Inflammatory macrophage treated with lipopolysaccharide for 4 hours (primary cell): ENCODE measurements at regions not wholly inside any gene's neighbourhood (a gene's known extent, or its start where the extent isn't known, plus 50 kb on each side); places are given as distances from the start of the nearest gene placed in this dataset.
A peak's percentile ranks its signal among the peaks of the same experiment; 100 is the strongest.
"Not testable (repeated sequence)": the region's sequence is repeated elsewhere in the genome, so short reads cannot be mapped to it uniquely, and the experiment has no call there.

Experiments
- DNase-seq: peaks from one replicate; pipeline ENCODE4 v3.0.0-alpha.2; 2020

DNA sequence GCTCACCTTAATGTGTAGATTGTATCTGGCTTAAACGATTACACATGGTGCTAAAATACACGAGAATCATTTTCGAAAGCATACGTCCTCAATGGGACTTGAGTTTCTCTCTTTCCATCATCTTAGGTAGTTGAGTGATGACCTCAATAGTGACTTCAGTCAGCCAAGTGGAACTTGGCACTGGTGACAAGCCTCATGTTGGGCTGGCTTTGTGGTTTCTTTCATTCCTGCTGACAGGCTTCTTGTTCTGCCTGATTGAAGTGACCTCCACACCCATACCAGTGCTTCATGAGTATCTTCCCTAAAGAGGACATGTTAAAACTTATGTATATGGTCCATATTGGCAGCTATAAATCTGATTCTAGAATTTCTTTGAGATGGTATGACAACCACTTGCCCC, 159.1 kb upstream of the WDR1 start:
- DNase-seq = no peak

DNA sequence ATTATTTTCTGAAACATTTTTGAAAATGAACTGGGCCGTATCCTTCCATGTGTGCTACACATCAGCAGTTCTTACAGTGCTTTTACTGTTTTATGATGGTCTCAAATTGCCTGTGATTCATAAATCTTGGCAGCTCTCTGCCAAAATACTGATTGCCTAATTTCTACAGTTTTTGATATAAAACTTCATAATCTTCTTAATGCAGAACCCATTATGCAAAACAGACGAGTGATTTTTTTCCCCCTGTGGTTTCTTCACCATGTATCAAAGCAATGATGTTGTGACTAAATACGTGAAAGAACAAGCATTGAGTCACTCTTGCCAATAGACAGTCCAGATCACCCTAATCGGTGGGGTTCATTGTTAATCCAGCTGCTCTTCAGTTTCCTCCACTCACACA, 156.4 kb upstream of the WDR1 start:
- no peak for DNase-seq

DNA sequence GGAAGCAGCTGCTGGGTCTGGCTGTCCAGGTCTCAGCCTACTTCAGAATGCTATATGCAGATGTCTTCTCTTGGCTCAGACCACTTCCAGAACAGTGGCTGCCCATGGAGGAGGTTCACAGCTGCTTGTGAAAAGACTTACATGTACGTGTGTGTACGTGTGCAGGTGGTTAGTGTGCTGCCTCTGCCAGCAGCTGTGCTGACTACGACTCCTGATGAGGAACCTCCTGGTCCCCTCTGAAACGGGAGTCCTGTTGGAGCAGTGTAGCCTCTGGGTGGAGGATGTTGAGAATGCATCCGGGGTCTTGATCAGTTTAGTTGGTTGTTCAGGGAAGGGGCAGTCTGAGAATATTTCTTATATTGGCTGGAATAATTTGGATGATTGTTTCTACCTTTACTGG, 155.9 kb upstream of the WDR1 start:
- no peak for DNase-seq

DNA sequence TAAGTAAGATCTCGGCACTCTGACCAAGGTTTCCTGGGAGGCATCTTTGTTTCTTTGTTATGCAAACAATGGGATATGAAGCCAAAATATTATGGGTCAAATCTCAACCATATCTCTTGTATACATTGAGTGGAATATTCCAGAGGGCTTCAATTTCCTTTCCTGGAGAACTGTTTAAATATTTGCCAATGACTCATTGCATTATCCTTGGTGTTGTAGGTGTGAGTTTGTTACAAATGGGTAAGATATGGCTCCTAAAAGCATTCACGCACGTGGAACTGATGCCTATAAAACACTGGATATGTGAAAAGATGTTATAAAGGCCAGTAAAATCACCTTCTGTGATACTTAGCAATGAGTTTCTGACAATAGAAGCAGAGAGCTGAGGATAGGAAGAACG, 150.5 kb upstream of the WDR1 start:
- no peak for DNase-seq

DNA sequence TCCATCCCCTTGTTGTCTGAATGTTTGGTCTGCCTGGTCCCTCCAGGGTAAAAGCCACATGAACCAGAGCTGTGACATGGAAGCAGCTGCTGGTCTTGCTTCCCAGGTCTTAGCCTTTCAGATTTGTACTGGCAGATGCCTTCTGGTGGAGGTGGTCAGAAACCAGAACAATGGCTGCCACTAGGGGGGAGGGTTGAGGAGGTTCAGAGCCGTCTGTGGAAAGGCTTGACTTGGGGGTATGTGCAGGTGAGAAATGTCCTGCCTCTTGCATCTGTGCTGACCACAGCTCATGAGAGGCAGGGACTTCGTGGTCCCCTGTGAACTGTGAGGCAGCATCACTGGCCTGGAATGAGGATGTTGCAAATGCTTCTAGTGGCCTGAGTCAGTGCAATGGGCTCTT, 144.2 kb upstream of the WDR1 start:
- DNase-seq = no peak

DNA sequence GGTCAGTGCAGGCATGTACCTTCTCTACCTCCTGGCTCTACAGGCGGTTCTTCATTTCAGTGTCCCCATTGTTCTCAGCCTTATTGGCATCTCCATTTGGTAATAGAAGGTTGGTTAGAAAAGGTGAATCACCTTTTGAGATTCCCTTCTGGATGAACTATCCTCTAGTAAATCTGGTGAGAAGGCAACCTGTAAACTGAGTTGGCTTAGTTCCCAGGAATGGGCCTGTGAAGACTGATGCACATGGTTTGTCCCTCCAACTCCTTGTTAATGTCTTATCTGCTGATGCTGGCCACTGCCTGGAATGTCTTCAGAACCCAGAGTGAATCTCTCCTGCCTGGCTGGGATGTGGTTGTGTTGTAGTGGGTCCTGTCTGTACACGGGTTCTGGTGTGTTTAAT, 143.4 kb upstream of the WDR1 start:
- no peak for DNase-seq

DNA sequence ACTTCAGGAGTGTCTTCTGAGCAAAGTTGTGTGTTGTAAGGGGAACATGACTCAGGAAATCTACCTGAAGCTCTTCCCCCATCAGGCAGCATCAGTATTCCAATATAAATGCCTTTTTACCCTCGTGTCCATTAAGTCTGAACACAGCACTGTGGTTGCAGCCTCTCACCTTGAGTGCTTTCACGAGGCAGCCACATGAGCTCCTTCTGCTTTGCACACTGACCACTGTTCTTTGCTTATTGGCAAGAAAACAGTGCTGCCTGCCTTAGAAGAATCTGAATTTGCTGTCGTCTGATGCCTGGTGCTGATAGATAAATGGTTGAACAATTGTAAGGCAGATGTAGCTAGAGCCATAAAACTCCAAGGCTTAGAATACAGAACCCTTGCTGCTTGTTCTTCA, 139.6 kb upstream of the WDR1 start:
- no peak for DNase-seq

DNA sequence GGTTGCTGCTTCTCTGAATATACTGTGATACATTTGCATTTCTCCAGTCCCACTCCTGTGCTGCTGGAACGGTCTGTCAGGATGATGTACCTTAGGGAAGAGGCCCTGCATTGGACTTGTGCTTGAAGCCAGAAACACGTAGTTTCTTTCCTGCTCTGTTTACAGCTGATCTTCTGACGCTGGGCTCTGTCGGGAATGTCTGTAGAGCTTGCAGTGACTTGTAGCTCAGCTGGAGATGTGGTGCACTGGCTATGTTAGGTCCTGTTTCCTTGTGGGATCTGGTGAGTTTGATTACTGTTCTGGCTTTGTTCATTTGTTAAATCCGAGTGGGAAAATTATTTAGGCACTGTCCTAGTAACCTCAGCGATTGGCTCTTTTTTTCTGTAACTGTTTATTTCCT, 137.2 kb upstream of the WDR1 start:
- DNase-seq = no peak

DNA sequence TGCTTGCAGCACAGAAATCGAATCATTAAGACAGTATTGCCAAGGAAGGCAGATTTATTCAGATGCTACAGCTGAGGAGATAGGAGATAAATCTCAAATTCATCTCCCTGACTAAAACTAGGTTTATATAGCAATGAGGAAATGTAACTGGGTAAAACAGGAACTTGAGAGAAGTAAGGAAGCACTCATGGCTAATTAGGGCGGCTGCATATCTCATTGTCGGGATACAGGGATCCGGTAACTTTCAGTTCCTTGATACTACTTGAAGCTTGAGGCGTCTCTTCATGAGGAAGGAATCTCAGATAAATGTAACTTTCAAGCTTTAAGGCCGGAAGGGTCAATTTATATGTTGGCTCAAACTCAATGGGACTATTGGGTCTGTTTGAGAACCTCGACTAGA, 129.2 kb upstream of the WDR1 start:
- DNase-seq = peak; percentile 35

DNA sequence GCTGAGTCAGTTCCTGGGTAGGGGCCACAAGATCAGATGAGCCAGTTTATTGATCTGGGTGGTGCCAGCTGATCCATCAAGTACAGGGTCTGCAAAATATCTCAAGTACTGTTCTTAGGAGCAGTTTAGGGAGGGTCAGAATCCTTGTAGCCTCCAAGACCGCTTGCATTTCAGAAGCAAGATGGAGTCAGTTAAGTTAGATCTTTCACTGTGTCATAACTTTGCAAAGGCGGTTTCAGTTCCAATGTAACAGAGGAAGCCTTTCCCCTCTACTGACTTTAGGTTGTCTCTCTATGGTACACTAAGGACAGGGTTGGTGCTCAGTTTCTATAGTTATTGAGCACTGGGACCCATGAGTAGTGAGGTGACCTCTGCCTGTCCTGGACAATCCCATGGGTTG, 127.3 kb upstream of the WDR1 start:
- no peak for DNase-seq

DNA sequence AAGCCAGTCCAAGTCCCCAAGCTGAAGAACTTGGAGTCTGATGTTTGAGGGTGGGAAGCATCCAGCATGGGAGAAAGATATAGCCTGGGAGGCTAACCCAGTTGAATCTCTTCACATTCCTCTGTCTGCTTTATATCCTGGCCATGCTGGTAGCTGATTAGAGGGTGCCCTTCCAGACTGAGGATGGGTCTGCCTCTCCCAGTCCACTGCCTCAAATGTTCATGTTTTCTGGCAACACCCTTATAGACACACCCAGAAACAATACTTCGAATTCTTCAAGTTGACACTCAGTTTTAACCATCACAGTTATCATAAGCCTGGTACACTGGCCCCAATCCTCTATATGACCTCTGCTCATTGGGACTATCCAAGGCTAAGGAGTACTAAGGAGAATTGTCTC, 124.1 kb upstream of the WDR1 start:
- no peak for DNase-seq

DNA sequence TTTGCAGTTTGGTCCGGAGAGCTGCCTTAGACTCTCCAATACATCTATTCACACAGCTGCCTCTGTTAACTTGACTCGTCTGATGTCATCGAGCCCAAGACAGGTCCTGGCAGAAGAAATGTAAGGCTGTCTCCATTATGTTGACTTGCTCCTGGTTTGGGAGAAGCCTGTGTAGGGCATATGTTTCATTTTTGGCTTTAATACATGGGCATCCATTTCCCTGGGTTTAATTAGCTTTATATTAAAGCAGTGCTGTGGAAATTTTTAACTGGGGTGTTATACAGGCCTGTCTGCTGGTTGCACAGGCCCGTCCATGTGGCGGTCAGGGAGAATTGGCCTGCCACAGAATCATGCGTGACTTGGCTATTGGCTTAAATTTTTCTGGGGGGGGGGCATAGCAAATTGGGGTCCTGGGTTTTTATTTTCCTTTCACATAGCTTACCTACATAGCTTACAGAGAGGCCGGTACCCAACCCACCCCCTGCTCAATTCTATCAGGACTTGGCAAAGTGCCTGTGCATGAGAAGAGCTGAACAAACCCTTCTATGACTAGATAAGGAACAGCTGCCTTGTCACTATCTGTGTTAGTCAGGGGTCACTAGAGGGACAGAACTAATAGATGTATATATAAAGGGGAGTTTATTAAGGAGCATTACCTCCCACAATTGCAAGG, 123.5 kb upstream of the WDR1 start:
- no peak for DNase-seq

DNA sequence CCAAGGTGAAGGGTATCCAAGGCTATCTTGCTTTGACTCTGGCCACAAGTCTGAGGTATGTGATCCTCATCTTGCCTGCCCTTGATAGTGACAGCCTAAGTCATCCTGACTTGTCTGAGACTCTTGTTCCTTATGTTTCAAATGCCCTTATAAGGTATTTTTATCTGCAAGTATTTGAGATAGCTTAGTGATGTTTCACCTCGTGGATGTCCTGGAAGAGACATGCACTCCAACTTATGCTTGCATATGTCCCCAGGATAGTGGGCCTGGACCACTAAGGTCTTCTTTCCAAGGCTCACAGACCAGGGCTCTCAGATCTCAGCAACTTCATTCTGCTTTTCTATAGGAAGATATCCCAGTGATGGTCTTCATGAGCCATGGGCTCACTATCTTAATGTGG, 120.5 kb upstream of the WDR1 start:
- DNase-seq = no peak

DNA sequence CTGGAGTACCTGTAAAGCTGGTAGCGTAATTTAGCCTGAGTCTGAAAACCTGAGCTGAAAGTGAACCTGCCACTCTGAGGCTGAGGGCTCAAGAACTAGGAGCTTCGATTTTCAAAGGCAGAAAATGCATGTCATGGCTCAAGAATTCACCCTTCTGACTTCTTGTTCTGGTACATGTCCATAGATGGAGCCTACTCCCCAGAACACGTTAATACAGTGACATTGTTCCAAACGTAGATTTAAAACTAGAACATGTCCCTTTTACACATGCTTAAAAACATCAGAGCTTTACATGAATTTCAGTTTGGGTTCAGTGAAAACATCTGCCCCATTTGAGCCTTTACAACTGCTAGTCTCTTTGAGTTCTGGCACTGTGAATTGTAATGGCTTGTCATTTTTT, 115.5 kb upstream of the WDR1 start:
- no peak for DNase-seq

DNA sequence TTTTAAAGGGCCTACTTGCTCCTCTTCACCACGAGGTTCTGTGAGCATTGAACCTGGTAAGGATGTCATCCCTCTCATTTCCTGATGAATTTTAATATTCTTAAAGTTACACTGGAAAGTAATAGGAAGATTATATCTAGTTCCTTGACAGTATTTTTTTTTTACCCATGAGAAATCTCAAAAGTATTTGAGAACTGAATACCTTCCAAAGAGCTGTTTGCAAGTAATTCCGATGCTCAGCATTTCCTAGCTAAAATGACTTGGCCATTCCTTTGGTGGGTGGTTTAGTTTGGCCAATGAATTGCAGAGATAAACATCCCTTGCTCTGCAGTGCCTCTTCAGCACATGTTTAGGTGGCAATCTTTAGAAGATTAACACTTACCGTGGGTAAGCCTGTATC, 110.2 kb upstream of the WDR1 start:
- no peak for DNase-seq

DNA sequence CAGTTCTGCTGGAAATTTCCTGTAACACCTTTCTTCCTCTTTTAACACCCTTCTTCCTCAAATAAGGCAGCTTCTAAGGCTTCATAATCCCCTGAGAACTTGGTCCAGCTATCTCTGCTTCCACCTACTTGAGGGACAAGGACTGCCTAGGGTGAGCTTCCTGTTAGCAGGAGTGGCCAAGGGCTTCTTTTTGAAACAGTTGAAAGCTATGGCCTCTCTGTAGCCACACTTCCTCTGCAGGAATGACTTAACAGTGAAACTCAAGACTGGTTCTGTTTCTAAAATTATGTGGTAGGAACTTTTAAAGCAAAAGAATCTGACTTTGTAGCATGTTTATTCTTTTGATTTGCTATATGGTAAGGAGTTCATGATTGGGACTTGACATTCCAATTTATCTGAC, 108.5 kb upstream of the WDR1 start:
- no peak for DNase-seq

DNA sequence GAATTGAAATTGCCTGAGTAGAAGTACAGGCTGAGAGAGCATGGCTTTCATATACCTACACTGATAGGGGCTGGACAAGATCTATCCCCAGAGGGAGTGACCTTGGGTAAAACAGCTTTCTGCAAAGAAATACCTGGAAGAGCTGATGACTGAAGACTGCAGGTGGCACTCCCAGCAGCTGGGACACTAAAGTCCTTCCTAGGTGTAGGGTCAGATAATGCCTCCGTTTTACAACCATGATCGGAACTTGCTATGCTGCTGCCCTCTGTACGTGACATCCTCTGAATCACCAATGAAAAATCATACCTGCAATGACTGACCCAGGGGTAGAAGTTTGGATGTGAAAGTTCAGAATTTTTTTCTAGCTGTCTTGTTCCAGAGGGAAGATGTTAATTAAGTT, 107.2 kb upstream of the WDR1 start:
- DNase-seq = no peak

DNA sequence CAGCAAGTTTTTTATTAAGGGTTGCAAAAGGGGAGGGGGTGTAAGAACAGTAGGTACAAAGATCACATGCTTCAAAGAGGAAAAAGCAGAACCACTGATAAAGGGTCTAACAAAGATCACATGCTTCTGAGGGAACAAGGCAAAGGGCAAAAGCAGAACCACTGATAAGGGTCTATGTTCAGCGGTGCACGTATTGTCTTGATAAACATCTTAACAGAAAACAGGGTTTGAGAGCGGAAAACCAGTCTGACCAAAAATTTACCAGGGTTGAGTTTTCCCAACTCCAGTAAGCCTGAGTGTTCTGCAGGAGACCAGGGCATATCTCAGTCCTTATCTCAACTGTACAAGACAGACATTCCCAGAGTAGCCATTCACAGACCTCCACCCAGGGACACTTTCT, 96.9 kb upstream of the WDR1 start:
- DNase-seq = not testable (repeated sequence)

DNA sequence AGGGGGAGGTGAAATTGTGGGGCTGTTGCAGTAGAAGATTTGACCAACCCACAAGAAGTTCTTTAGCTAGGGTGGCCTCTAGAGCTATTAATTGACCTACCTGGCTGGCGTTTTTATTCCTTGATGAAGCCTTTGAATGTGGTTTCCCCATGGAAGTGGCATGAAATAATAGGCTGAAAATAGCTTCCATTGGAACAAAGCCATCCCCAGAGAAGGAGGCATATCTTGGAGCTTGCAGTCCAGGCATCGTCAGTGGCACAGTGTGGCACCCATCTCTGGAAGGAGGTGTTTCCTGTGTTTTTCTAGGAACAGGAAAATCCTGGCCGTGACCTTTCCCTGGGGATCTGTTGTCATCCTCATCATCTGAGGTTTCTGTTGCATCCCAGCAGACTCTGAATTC, 96.3 kb upstream of the WDR1 start:
- no peak for DNase-seq

DNA sequence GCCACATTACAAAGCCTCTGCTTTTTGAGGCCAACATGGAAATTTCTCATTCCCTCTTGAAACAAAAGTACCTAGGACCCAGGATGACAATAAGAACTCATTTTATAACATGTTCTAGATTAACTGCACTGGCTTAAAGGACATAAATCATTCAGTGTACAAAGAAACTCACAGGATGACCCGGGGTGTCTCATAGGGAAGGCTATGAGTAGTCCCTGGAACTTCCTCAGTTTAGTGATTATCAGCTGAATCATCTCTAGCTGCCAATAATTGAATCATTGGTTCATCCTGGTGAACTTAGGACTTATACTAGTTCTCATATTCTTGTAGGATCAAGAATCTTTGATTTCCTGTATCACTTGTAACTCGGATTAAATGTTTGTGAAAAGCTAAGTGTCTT, 95.8 kb upstream of the WDR1 start:
- no peak for DNase-seq

DNA sequence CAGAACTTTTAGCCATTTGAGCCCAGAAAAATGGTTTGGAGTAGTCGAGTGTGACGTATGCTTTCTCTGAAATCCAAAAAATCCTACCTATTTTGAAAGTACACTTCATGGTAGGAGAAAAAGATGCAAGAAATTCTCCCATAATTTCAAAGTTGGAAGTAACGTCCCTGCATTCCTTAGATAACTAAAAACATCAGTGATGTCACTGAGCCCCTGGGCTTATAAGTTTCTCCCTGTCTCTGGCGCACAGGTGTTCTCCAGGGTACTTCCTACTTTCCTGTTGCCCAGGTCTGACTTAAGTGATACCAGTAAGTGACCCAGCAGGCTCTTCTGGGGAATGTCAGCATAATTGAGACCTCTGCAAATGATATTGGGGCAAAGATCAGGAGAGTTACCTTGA, 90.5 kb upstream of the WDR1 start:
- no peak for DNase-seq

DNA sequence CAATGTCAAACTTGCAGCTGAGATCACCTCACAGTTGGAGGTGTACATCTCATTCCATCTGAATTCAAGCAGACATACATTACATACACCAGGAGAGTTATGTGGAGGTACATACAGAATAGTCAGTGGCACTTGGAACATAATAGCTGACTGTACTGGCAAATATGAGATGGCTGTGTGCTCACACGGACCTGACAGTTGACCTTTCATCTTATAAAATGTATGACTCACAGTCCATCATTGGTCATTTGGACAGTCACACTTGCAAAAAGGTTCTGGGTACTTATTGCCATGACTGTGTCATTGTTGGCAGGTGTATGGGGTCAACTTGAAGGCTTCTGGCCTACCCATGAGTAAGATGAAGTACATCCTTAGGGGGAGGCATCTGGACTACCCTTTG, 88.6 kb upstream of the WDR1 start:
- DNase-seq = no peak

DNA sequence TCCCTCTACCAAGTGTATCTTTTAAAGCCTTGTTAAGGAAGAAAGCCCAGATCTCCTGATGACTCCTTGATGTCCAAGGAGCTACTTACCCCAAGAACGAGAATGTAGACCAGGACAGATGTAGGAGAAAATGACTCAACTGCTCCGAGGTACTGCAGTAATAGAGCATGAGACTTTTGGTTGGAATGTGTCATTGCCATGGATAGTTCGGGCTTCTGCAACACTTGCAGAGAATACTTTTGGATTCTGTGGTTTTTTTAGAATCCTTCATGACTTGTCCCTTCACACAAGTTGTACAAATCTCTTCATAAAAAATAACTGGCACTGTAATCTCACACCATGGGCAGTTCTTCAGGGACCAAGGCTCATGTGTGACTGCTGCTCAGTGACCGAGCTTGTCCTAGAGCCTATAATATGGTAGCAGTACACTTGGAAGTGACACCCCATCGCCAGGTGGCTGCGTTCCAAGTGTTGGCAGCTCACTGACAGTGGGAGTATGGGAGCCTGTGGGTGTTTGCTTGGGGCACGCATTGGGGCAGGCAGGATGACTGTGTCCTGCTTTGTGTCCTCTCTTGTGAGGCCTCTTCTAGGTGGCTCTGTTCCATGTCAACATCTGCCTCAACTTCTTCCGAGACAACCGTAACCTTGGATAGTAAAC, 87.9 kb upstream of the WDR1 start:
- DNase-seq = no peak

DNA sequence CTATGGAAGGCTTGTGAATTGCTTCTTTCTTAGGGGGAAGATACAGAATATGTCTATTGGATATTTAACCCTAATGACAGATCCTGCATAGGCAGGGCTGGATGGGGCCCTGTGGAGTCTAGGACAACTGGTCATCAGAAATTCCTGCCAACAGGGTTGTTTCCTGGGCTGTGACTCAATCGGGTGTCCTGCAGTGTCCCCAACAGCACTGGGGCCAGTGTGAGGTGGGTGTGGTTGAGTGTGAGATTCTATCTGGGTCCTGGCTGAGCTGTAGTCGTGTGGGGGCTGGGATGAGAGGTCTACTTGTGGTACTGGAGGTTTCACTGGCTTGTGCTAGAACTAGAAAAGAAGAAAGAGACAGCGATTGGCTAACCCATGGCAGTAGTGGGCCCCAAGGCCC, 87.3 kb upstream of the WDR1 start:
- no peak for DNase-seq
